Cardiac muscle cell (in vitro differentiated cells and primary cell): ENCODE measurements at regions not wholly inside any gene's neighbourhood (a gene's known extent, or its start where the extent isn't known, plus 50 kb on each side); places are given as distances from the start of the nearest gene placed in this dataset.
A peak's percentile ranks its signal among the peaks of the same experiment; 100 is the strongest.

ENCODE experiments used
- DNase-seq, 2 donors: peaks; one replicate each; pipeline versions ENCODE4 v3.0.0 to v3.0.0-alpha.2; 2010 to 2017; ENCODE audit warnings: low read depth in 1 of 2, low spot score in 1 of 2
- H3K27ac ChIP-seq: fragments of 200-600 bp; sonication (generic); 2 replicates; pipeline ENCODE4 v1.5.1; 2016
- H3K27me3 ChIP-seq: fragments of 200-600 bp; sonication (generic); 2 replicates; pipeline ENCODE4 v1.6.0; 2016; ENCODE audit warnings: control low read depth
- H3K36me3 ChIP-seq: fragments of 200-600 bp; sonication (generic); 2 replicates; pipeline ENCODE4 v1.5.1; 2016; ENCODE audit warnings: control low read depth
- H3K4me1 ChIP-seq: fragments of 200-600 bp; sonication (generic); 2 replicates; pipeline ENCODE4 v1.8.1; 2017; ENCODE audit warnings: low read depth, mild to moderate bottlenecking, mixed run types
- H3K4me3 ChIP-seq: fragments of 200-600 bp; sonication (generic); 2 replicates; pipeline ENCODE4 v1.5.1; 2016; ENCODE audit warnings: mild to moderate bottlenecking
- H3K9me3 ChIP-seq: fragments of 200-600 bp; sonication (generic); 2 replicates; pipeline ENCODE4 v1.5.1; 2017; ENCODE audit warnings: low read depth, mild to moderate bottlenecking, control low read depth
- CTCF ChIP-seq: IDR thresholded peaks from 2 replicates; pipeline ENCODE4 v1.5.1; 2012; ENCODE audit warnings: low read depth, mild to moderate bottlenecking, low read length

- no peak overlapping the region for H3K27ac ChIP-seq
- H3K9me3 ChIP-seq: no peaks in the 10 kb centered on the region
- no peak overlapping the region for H3K4me3 ChIP-seq
- TF ChIP-seq CTCF: no peak
- no peaks in the 10 kb centered on the region for H3K27me3 ChIP-seq
- H3K36me3 ChIP-seq: no peaks in the 10 kb centered on the region
- DNase-seq: no peak
- no peaks in the 10 kb centered on the region for H3K4me1 ChIP-seq
Measured at GRCh38 chr11:70628176-70628854, 230.0 kb downstream of the CTTN start.

DNA sequence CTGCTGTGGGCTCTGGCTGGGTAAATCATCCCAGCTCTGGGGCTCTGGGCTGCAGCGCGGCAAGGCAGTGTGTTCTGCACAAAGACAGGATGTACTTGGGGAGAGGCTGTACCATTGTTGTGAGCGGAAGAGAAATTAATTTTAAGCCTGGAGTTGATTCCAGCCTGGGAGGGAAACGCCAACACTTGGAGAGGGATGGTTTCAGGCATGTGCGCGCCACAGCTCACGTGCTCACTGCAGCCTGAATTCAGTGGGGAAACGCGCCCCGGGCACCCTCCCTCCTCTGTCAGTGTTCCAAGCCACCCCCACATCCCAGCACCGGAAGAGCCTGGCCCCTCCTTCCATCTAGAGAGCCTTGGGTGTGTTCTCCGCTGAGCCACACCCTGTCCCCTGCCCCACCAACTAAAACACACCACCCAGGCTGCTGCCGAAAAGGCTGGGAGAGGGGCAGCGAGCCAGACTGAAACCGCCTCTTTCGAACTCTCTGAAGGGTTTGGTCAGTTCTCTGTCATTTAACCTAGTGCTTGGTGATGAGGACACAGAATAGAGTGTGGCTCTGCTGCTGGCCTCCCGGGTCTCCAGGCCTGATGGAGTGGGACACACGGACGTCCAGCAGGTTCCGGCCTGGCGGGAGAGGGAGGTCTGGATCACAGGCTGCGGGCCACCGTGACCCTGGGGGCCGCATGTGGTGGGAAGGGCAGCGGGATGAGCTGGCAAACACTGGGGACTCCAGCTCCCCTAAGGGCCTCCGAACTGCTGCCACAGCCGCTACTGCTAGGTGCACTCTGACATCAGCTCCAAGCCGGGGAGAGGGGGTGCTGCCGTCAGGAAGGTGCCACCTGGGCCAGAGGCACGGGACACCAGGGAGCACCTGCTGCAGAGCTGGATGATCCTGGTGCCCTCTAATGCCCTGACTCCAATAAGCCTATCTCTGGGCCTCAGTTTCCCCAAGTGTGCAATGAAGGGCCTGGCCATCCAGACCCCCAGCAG lies 230.8 kb downstream of the CTTN start:
- no peaks in the 10 kb centered on the region for H3K36me3 ChIP-seq
- no peaks in the 10 kb centered on the region for H3K9me3 ChIP-seq
- no peak overlapping the region for H3K27ac ChIP-seq
- H3K27me3 ChIP-seq: no peaks in the 10 kb centered on the region
- no peaks in the 10 kb centered on the region for H3K4me1 ChIP-seq
- peak in 1 of 2 donors; percentile 2 for DNase-seq
- TF ChIP-seq CTCF: no peak
- no peak overlapping the region for H3K4me3 ChIP-seq

- Histone ChIP-seq H3K27me3 (no peaks in the 10 kb centered on the region), H3K4me3 (no peak overlapping the region), H3K9me3 (no peaks in the 10 kb centered on the region), H3K36me3 (no peaks in the 10 kb centered on the region), H3K4me1 (no peaks in the 10 kb centered on the region), H3K27ac (no peak overlapping the region)
- no peak for DNase-seq
- no peak for TF ChIP-seq CTCF
Measured at GRCh38 chr11:70630068-70630467, 231.7 kb downstream of the CTTN start.

GRCh38 chr11:70630816-70631623 lies 232.7 kb downstream of the CTTN start:
- TF ChIP-seq CTCF: no peak
- Histone ChIP-seq H3K27me3 (no peaks in the 10 kb centered on the region), H3K36me3 (no peaks in the 10 kb centered on the region), H3K27ac (no peak overlapping the region), H3K4me3 (no peak overlapping the region), H3K9me3 (no peaks in the 10 kb centered on the region), H3K4me1 (no peaks in the 10 kb centered on the region)
- no peak for DNase-seq

DNA sequence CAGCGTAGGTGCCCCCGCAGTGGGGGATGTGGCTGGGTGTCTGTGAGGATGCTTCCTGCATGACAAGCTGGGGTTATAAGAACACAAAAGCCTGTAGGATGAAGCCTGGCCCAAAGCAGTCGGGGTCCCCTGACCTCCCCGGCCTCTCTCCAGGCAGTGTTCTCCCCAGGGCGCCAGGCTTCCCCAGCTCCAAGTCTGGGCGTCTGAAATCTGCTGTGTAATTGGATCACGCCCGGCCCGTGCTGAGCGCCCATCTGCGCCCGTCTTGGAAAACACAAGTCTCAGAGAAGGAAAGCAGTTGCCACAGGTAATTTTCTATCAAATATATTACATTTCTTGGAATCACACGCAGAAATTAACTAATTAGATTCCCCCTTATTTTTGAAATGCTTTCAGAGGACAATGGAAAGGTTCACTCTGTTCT lies 233.3 kb downstream of the CTTN start:
- no peak overlapping the region for H3K4me3 ChIP-seq
- DNase-seq: no peak
- H3K36me3 ChIP-seq: no peaks in the 10 kb centered on the region
- no peaks in the 10 kb centered on the region for H3K27me3 ChIP-seq
- no peaks in the 10 kb centered on the region for H3K9me3 ChIP-seq
- H3K4me1 ChIP-seq: no peaks in the 10 kb centered on the region
- H3K27ac ChIP-seq: no peak overlapping the region
- TF ChIP-seq CTCF: no peak
